ENCODE measurements at regions not wholly inside any gene's neighbourhood (a gene's known extent, or its start where the extent isn't known, plus 50 kb on each side); places are given as distances from the start of the nearest gene placed in this dataset.
"Not testable (repeated sequence)": the region's sequence is repeated elsewhere in the genome, so short reads cannot be mapped to it uniquely, and the experiment has no call there.

DNA sequence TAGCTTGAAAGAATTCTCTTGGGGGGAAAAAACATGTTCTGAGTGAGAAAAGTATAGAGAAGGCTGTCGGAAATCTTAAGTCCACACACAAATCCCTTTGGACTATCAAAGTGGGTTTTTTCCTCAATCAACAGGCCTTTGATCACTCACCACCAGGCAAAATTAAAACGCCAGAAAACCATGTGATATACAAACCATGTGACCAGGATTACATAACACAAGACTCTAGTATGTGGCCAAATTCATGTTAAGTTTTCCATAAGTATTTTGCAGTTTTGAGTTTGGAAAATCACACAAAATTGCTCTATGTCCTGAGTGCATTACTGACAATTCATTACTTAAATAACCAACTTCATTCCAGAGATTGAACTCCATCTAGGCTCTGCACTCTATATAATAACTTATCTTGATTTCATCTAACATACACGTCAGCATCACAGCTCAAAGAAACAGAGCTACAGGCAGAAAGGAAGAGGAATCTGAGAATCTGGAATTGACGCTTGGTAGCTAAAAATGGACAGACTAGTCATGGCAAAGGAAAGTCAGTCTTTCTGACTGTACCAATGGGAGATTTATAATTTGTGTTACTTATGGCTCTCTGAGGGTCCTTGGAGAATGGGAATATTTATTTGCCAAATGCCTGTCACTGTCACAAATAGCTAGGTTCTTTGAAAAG lies 383.5 kb downstream of the SFMBT2 start:
- no peak for DNase-seq (ENCODE audit: low spot score)

DNA sequence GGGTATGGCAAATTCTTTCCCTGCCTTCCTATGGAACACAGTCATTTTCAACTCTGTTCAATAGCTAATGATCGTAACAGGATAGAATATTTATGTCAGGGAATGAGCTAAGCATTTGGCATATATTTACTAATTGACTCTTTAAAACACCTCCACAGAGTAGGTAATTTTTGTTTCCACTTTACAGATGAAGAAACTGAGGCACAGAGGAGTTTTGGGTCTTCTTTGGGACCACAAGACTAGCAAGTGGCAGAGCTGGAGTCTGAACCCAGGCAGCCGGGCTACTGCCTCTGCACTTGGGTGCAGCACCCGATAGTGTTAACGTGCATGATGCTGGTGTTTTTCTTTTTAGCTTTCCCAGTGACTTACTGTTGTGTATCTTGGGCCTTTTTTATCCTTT lies 384.0 kb downstream of the SFMBT2 start:
- no peak for DNase-seq (ENCODE audit: low spot score)

DNA sequence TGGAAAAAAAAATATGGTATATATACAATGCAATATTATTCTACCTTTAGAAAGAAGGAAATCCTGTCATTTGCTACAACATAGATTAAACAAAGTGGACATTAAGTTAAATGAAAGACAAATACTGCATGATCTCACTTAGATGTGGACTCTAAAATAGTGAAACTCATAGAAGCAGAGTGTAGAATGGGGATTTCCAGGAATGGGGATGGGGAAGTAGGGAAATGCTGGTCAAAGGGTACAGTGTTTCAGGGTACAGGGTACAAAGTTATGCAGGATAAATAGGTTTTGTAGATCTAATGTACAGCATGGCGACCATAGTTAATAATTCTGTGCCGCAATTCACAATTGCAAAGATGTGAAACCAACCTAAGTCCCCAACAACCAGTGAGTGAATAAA lies 385.5 kb downstream of the SFMBT2 start:
- no peak for DNase-seq (ENCODE audit: low spot score)

DNA sequence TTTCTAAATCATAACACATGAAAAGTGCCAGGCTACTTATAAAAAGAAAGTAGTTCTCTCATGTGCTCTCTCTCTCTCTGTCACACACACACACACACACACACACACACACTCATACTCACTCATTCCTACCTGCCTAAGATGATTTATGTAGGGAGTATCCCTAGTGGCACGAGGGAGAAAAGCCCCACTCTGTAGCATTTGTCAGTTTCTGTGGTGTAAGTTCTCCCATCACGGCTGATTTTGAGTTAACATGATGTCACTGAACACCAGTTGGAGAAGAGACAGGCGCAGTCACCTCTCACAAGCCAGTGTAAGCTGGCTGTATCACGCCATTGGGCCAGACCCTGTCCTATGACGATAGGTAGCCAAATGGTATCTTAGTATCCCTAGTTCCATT lies 395.4 kb downstream of the SFMBT2 start:
- DNase-seq (ENCODE audit: low spot score): no peak

DNA sequence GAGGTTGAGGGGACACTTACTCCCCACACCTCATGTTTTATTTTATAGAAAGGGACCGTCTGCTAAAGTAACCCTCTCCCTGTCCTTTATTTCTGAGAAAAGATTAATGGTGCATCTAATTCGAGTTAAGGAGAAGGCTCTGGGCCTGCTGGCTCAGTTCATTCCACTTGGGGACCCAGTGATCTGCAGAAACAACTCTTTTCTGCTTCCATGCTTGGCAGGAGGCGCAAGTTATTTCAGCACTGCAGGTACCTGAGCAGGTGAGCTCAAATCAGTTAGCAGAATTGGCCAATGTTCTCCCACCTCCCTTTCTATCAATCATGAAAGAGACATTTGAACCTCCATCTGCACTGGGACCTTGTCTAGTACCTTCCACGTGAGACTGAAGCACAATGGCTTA lies 396.1 kb downstream of the SFMBT2 start:
- no peak for DNase-seq (ENCODE audit: low spot score)

DNA sequence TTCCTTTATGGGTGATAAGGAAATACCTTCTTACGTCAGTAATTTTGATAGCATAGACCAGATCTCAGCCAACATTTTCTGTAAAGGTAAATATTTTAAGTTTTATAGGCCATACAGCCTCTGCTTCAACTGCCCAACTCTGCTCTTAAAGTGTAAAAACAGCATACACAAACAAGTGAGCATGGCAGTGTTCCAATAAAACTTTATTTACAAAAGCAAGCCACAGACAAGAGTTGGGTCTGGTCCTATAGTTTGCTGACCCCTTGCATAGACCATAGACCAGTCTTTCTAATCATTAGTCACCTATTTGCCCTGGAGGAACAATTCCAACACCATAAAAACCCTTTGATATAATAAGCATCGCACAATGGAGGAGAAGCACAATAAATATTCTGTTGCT lies 398.8 kb downstream of the SFMBT2 start:
- no peak for DNase-seq (ENCODE audit: low spot score)

DNA sequence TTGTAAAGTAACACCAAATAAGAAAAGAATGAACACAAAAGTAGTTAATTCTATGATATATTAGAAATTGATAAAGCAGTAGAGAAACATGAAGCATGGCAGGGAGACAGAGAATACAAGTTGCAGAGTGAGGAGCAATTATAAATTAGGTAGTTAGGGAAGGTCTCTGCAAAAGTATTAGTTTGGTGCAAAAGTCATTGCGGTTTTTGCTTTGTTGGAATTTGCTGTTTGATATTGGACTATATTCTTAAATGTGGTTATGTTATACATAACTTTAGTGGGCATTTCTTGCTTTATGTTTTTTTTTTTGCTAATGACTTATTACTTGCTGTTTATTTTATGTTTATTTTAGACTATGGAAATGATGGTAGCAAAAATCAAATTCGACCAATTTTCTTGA lies 402.2 kb downstream of the SFMBT2 start:
- no peak for DNase-seq (ENCODE audit: low spot score)

DNA sequence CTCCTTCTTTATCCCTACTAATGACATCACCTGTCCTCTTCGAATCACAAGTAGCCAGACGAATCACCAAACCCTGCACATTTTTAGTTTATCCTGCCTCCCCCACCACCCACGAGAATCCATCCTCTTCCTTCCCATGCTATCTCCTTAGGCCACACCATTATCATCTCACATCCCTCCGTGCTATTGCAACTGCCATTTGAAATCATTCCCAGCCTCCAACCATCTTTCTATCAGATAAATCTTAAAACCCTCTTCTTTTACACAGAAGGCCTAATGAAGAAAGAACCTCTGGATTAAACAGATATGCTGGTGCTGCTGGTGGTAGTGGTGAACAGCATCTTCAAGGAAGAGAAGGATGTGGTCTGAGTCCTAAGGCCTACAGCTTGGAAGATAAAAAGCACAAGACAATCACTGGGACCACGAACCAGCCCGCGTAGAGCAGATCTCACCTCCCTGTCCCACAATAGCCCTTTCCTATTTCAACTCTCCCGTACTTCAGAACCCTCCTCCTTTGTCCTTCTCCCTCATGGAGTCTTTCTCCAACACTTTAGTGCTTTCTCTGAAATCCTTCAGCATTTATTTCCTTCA lies 403.1 kb downstream of the SFMBT2 start:
- DNase-seq (ENCODE audit: low spot score): no peak

DNA sequence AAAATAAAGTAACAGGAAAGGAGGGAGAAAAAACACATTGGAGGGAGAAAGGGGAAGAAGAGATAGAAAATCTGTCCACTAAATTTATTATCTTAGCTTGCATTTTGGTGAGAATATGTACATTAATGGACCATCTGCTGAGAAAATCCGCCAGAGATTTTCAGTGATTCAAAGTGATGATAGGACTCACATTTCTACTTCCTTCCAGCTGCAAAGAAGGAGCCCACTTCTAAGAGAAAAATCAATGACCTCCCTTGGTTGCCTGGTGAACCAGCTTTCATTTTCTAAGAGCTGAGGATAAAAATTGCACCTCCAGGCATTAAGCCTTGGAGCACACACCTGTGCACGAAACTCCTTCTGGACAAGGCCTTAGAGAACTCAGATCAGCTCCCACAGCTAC lies 404.3 kb downstream of the SFMBT2 start:
- no peak for DNase-seq (ENCODE audit: low spot score)

DNA sequence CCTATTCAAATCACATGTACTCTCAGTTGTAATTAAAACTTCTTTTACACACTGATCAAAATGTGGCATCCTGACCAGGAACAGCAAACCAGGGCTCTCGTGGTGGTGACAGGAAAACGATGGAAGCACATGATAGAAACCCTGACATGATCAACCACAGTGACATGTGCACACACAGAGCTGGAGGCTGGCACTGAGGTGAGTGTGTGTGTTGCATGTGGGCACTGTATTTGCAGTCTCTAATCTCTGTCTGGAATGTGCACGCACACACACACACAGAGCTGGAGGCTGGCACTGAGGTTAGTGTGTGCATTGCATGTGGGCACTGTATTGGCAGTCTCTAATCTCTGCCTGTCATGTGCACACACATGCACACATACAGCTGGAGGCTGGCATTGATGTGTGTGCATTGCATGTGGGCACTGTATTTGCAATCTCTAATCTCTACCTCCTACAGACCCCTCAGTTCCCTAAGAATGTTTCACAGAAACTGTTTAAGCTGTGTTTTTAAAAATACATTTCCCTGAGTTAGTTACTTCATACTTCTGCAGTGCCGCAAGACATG lies 406.9 kb downstream of the SFMBT2 start:
- DNase-seq (ENCODE audit: low spot score): no peak

DNA sequence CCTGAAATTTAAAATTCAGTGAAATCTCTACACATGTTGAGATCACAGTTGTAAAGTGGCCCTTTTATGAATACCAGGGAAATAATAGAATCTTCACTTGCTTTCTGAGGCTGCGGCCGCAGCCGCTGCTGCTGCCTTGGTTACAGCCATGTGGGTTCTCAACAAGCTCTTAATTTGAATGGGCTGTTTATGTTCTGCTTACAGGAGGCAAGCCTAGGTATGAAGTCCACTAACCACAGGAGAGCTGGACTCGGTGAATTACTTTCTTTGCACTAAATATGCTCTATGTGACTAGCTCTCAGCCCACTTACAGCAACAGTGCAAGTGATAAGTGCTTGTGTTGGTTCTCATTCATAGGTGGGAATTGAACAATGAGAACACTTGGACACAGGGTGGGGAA lies 410.8 kb downstream of the SFMBT2 start:
- no peak for DNase-seq (ENCODE audit: low spot score)

DNA sequence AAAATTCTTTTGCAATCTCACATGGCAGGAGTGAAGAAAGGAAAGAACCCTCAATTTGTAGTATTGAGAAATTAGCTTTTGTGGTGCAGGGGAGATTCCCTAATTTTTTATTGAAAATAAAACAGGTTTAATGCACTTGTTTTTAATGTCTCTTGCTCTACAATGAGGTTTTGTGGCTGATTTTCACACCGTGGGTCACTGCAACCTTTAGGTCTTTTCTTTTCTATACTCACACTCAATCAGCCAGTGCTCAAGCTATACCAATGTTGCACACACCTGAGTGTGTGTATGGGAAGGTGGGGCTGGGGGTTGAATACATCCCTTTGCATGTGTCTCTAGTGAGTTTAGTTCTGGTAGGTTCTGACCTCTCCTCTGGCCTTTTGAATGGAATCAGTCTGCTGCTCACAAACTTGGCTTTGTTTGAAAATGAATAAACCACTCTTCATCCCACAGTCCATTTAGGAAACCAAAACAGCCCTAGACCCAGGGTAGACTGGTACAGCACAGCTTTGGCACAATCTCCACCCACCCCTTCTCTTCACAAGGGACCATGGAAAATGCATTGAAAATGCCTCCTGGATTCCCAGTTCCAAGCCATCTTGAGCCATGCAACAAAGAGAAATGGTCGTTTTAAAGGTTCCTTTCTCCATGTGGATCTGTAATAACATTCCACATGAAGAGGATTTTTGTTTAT lies 411.5 kb downstream of the SFMBT2 start:
- DNase-seq (ENCODE audit: low spot score): no peak

DNA sequence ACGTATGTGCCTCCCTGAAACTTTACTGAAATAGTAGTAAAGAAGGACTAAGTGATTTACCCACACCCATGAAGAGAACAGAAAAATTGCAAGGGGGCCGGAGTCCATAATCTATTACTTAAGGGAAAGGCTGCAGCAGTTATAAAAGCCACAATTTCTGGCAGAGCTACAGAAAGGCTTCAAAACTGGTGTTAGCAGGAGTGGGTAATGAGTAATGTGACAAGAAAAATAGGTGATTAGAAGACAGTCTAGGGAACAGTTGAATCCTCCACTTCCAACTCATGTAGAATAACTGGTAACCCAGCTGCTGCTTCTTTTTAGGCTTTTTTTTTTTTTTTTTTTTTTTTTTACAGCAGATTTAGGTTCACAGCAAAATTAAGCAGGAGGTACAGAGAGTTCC lies 413.3 kb downstream of the SFMBT2 start:
- no peak for DNase-seq (ENCODE audit: low spot score)

DNA sequence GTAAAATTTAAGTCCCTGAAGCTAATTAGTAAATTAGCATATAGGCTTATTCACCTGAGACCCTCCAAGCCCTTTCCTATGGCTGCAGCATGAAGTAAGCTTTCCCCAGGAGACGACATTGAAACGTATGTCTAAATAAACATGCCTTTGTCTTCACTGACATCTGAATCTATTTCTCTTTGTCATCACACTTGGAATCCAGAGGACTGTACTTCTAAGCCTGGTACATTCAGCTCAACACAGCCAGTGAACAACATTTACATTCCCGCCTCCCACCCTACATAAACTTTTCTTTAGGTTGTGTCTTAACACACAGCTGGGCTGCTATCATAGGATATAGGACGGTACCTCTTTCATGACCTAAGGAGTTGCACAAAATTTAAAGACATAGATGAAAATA lies 414.4 kb downstream of the SFMBT2 start:
- DNase-seq (ENCODE audit: low spot score): no peak

DNA sequence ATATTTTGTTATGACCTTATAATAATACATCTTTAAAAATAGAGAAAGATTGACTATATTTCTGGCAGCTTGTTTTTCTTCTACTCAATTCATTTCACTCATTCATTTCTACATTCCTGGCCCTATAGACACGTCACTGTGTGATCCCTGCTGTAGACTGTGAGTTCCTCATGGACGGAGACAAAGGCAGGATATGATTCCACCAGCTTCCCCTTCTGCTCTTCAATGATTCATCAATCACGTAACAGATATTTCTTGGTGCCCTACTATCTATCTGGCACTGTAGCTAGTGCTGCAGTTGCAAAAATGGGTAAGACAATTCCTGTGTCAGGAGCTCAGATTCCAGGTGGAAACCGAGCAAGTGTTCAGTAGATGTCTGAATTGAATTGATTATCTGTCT lies 415.0 kb downstream of the SFMBT2 start:
- no peak for DNase-seq (ENCODE audit: low spot score)

DNA sequence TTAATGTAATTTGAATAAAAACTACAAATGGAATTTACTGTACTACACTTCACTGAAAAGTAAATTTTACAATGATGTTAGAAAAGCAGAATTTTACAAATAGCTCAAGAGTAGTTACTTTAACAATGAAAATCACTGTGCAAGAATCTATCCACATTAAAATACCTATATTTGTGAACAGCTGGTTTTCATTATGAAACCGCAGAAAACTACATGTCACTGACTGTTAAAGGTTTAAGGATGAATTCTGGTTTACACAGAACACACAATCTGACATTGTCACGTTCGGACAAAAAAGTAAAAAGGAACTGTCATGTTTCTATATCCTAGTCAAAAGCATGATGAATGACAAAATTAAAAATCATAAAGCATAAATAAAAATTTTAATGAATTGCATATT lies 415.3 kb upstream of the PRKCQ start:
- no peak for DNase-seq (ENCODE audit: low spot score)

DNA sequence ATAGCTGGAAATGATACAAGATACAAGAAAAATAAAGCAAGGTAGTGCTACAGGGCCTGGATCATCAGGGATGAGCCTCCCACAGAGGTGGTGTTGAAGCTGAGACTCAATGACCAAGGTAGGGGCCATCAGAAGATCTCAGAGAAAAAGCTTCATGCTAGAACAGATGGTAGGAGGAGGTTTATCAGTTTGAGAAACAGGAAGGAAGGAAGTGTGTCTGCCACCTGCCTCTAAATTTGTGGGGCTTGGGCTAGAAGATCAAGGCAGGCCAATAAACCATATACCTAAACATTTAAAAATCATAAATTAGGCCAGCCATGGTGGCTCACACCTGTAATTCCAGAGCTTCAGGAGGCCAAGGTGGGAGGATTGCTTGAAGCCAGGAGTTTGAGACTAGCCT lies 410.8 kb upstream of the PRKCQ start:
- no peak for DNase-seq (ENCODE audit: low spot score)

DNA sequence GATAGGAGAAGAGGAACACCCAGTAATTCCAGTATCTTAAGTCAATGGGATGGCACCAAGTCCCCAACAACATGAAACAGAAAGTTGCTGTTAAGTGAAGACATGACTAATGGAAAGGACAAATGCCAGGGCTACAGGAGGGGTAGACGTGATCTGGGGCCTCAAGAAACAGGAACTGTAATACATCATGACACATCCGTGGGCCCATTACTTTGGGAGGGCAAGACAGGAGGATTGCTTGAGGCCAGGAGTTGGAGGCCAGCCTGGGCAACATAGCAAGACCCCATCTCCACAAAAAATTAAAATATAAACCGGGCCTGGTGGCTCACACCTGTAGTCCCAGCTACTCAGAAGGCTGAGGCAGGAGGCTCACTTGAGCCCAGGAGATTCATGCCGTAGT lies 408.6 kb upstream of the PRKCQ start:
- DNase-seq (ENCODE audit: low spot score): no peak

DNA sequence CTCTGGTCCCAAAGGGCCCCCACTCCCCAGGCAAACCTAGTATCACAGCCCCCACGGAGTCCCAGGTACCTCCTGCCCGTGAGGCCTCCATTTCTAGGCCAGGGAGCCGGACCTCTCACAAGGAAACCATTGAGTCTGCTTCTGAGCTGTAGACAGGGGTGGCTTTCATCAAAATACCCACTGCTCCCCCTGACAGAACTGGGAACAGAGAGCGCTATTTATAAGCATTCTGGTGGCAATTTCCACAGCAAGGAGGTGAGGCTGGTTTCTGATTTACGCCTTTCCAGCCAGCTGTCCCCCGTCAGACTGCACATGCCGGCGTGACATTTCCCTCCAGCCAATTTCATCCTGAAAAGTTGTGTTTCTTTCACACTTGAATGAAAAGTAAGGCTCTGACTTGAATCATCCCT lies 407.5 kb upstream of the PRKCQ start:
- no peak for DNase-seq (ENCODE audit: low spot score)

DNA sequence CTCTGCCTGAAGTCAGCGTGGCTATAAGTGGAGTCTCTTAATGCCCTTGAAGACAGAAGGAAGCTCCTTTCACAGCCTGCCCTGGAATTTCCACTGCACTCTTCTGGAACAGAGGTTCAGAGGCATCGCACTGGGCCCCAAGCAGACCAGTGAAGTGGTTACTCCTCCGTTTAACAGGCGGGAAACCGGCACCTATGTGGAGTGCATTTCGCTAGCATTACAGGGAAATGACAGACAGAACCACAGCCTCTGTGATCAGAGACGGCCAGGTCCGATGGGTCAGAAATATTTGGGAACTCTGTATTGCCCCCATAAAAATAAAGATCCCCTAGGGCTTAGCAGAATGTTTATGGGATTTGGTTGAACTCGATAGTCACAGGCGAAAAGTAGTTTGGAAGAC lies 406.9 kb upstream of the PRKCQ start:
- DNase-seq (ENCODE audit: low spot score): no peak

DNA sequence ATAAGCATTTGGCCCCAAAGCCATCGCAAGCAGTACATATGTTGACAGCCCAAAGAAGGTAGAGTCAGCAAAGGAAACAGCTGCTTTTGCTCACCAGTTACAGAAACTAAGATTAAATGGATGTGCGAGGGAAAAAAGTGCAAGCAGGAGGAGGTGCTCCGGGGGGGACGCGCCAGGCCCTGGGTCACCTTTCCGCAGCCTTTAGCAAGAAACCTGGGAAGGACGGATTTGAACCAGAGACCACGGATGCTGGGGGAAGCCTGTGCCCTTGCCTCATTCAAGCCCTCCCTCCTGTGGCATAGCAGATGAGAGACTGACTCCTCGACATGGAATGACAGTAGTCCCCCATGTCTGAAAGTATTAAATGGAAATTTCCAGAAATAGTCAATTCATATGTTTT lies 405.6 kb upstream of the PRKCQ start:
- no peak for DNase-seq (ENCODE audit: low spot score)

DNA sequence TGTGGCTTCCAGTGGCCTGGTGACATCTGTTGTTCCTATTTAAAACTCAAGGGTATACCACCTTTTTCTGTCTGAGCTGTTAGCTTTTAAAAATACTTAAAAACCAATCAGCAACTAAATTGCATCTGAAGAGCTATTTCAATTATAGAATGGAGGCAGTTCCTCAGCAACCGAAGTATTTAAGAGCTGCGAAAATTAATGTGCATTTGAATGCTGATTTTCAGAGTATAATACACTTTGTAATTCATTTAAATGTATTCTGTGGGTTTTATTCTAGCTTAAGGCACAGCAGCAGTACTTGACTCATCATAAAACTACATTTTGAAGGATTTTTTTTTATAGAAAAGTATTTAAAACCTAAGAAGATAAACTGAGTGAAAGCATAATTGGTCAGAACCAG lies 404.9 kb upstream of the PRKCQ start:
- no peak for DNase-seq (ENCODE audit: low spot score)

DNA sequence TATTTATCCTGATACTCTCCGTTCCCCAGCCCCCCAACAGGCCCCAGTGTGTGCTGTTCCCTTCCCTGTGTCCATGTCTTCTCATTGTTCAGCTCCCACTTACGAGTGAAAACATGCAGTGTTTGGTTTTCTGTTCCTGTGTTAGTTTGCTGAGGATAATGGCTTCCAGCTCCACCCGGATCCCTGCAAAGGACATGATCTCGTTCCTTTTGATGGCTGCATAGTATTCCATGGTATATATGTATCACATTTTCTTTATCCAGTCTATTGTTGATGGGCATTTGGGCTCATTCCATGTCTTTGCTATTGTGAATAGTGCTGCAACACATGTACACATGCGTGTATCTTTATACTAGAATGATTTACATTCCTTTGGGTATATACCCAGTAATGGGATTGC lies 403.9 kb upstream of the PRKCQ start:
- DNase-seq (ENCODE audit: low spot score): not testable (repeated sequence)

DNA sequence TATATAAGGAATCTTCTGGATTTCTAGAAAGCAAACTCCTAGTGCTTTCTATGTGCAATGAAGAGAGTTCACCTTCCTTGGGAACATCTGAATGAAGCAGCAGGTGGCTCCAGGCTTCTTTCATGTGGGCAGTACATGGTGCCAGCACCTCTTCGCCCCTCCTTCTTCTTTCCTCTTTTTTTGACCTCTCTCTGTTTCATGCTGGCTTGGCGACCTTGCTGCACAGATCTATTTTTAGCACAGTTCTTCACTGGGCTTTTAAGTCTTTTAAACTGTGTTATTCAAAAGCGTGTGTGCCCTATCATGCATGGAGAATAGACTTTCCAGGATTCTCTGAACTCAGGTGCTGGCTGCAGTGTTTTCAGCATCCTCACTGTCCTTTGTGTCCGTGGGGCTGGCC lies 400.3 kb upstream of the PRKCQ start:
- no peak for DNase-seq (ENCODE audit: low spot score)
